PC-3 (cell line): ENCODE measurements at regions not wholly inside any gene's neighbourhood (a gene's known extent, or its start where the extent isn't known, plus 50 kb on each side); places are given as distances from the start of the nearest gene placed in this dataset.

Experiments used
- EZH2 ChIP-seq: fragments of 300-600 bp; sonication (generic); IDR thresholded peaks from one replicate; pipeline ENCODE4 v1.6.1; 2017; ENCODE audit warnings: antibody characterized with exemption, mild to moderate bottlenecking, low read length; ENCODE audit not compliant: unreplicated experiment
- EZH2phosphoT487 ChIP-seq: fragments of 300-600 bp; sonication (generic); IDR thresholded peaks from 2 replicates; pipeline ENCODE4 v1.6.1; 2018; ENCODE audit warnings: mild to moderate bottlenecking, antibody characterized with exemption, low read length, borderline replicate concordance
- TF ChIP-seq, protein P1 (sequence below): fragments of 300-600 bp; sonication (generic); conservative IDR thresholded peaks from 2 replicates; pipeline ENCODE4 v1.5.1; 2017; ENCODE audit warnings: antibody characterized with exemption, low read depth, mild to moderate bottlenecking, low read length

DNA sequence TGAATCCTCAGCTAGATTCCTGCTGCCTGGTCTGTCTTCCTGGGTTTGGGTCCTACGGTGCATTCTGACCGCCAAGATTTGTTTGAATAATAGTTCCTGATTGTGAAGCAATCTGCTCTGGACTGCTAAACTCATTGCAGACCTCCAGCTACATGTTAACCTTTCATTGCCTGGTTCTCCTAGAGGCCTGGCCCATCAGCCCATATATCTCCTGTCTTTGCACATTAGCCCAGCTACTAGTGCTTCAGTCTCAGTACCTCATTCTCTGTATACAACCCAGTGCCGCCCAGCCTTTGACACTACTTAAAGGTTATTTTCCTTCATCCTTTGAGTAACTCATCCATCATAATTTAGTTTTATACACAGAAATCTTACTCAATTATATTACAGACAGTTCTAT is 65.6 kb upstream of the GRIP1 start:
- TF ChIP-seq EZH2phosphoT487 (no peak), EZH2 (no peak)
- TF ChIP-seq, protein P1, sequence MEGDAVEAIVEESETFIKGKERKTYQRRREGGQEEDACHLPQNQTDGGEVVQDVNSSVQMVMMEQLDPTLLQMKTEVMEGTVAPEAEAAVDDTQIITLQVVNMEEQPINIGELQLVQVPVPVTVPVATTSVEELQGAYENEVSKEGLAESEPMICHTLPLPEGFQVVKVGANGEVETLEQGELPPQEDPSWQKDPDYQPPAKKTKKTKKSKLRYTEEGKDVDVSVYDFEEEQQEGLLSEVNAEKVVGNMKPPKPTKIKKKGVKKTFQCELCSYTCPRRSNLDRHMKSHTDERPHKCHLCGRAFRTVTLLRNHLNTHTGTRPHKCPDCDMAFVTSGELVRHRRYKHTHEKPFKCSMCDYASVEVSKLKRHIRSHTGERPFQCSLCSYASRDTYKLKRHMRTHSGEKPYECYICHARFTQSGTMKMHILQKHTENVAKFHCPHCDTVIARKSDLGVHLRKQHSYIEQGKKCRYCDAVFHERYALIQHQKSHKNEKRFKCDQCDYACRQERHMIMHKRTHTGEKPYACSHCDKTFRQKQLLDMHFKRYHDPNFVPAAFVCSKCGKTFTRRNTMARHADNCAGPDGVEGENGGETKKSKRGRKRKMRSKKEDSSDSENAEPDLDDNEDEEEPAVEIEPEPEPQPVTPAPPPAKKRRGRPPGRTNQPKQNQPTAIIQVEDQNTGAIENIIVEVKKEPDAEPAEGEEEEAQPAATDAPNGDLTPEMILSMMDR: no peak
